ENCODE measurements at regions not wholly inside any gene's neighbourhood (a gene's known extent, or its start where the extent isn't known, plus 50 kb on each side); places are given as distances from the start of the nearest gene placed in this dataset.

DNA sequence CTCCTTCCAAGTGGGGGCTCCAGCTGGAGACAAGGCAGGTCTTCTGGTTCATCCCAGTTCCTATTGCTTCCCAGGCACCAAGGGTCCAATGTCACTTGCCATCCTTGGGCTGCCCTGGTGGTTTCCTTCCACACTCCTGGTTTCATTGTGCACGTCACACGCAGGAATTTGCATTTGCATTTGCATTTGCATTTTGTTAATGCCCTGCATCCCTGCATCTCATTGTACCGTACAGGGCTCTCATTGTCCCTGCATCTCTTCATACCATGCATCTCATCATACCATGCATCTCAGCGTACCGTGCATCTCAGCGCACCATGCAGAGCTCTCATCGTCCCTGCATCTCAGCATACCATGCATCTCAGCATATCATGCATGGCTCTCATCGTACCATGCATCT is 112.2 kb upstream of the SYT13 start:
- no peak for DNase-seq (ENCODE audit: low read depth)
- TF ChIP-seq, protein P1, sequence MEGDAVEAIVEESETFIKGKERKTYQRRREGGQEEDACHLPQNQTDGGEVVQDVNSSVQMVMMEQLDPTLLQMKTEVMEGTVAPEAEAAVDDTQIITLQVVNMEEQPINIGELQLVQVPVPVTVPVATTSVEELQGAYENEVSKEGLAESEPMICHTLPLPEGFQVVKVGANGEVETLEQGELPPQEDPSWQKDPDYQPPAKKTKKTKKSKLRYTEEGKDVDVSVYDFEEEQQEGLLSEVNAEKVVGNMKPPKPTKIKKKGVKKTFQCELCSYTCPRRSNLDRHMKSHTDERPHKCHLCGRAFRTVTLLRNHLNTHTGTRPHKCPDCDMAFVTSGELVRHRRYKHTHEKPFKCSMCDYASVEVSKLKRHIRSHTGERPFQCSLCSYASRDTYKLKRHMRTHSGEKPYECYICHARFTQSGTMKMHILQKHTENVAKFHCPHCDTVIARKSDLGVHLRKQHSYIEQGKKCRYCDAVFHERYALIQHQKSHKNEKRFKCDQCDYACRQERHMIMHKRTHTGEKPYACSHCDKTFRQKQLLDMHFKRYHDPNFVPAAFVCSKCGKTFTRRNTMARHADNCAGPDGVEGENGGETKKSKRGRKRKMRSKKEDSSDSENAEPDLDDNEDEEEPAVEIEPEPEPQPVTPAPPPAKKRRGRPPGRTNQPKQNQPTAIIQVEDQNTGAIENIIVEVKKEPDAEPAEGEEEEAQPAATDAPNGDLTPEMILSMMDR (IDR thresholded peaks at IDR 0.05; ENCODE audit: insufficient read depth, low read length, poor library complexity, severe bottlenecking) = no peak
- Histone ChIP-seq H3K36me3 (ENCODE audit: control insufficient read depth, insufficient read depth, low read length) (no peaks in the 10 kb centered on the region), H3K27me3 (ENCODE audit: control insufficient read depth, insufficient read depth, low read length) (no peaks in the 10 kb centered on the region), H3K4me3 (ENCODE audit: low read depth, low read length) (no peak overlapping the region)

DNA sequence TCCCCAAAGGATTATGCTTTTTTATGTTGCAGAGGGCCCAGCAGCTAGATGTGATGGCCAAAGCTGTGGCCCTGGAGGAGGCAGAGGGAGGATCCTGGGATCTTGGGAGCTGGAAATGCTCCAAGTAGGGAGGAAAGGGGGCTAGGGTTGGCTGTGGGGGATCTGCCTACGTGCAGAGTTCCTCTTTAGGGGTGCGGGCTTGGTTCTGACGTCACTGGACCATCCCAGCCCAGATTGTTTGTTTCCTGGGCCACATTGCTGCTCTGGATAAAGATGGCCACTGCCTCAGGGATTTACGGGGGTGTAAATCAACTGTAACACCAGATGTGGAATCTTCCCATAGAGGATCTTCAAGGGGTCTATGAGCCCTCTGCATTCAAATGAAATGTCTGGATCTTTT is 110.3 kb upstream of the SYT13 start:
- Histone ChIP-seq H3K27me3 (ENCODE audit: control insufficient read depth, insufficient read depth, low read length) (no peaks in the 10 kb centered on the region), H3K4me3 (ENCODE audit: low read depth, low read length) (no peak overlapping the region), H3K36me3 (ENCODE audit: control insufficient read depth, insufficient read depth, low read length) (no peaks in the 10 kb centered on the region)
- TF ChIP-seq, protein P1 (IDR thresholded peaks at IDR 0.05; ENCODE audit: insufficient read depth, low read length, poor library complexity, severe bottlenecking) = no peak
- DNase-seq (ENCODE audit: low read depth) = no peak

GRCh38 chr11:45395947-45396346 is 109.8 kb upstream of the SYT13 start:
- no peaks in the 10 kb centered on the region for H3K27me3 ChIP-seq (ENCODE audit: control insufficient read depth, insufficient read depth, low read length)
- no peak overlapping the region for H3K4me3 ChIP-seq (ENCODE audit: low read depth, low read length)
- DNase-seq (ENCODE audit: low read depth) = no peak
- TF ChIP-seq, protein P1 (IDR thresholded peaks at IDR 0.05; ENCODE audit: insufficient read depth, low read length, poor library complexity, severe bottlenecking) = no peak
- no peaks in the 10 kb centered on the region for H3K36me3 ChIP-seq (ENCODE audit: control insufficient read depth, insufficient read depth, low read length)

DNA sequence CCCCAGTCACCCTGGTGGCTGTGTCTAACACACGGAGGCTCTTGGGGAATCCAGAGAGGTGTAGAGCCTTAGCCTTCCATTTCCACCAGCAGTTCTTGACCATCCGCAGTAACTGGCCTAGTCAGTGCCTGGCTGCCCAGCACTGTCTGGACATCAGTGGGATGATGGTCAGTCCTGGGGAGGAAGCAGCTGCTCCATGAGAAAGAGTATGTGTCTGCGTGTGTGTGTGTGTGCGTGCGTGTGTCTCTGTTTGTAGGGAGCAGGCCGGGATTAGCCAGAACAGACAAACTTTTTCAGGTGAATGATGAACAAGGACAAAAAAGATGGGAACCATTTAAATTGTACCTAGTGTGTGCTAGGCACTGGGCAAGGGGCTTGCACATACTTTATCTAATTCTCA is 109.3 kb upstream of the SYT13 start:
- Histone ChIP-seq H3K36me3 (ENCODE audit: control insufficient read depth, insufficient read depth, low read length) (no peaks in the 10 kb centered on the region), H3K27me3 (ENCODE audit: control insufficient read depth, insufficient read depth, low read length) (no peaks in the 10 kb centered on the region)
- TF ChIP-seq, protein P1 (IDR thresholded peaks at IDR 0.05; ENCODE audit: insufficient read depth, low read length, poor library complexity, severe bottlenecking) = no peak

GRCh38 chr11:45394294-45395085 is 108.3 kb upstream of the SYT13 start:
- TF ChIP-seq, protein P1 (IDR thresholded peaks at IDR 0.05; ENCODE audit: insufficient read depth, low read length, poor library complexity, severe bottlenecking) = no peak
- no peak overlapping the region for H3K4me3 ChIP-seq (ENCODE audit: low read depth, low read length)
- no peaks in the 10 kb centered on the region for H3K36me3 ChIP-seq (ENCODE audit: control insufficient read depth, insufficient read depth, low read length)
- DNase-seq (ENCODE audit: low read depth) = no peak
- H3K27me3 ChIP-seq (ENCODE audit: control insufficient read depth, insufficient read depth, low read length) = no peaks in the 10 kb centered on the region

More for the DNA sequence above, 109.3 kb upstream of the SYT13 start:
- no peak for DNase-seq (ENCODE audit: low read depth)
- no peak overlapping the region for H3K4me3 ChIP-seq (ENCODE audit: low read depth, low read length)

GRCh38 chr11:45393826-45394225 is 107.7 kb upstream of the SYT13 start:
- no peak overlapping the region for H3K4me3 ChIP-seq (ENCODE audit: low read depth, low read length)
- no peaks in the 10 kb centered on the region for H3K36me3 ChIP-seq (ENCODE audit: control insufficient read depth, insufficient read depth, low read length)
- DNase-seq (ENCODE audit: low read depth) = no peak
- TF ChIP-seq, protein P1 (IDR thresholded peaks at IDR 0.05; ENCODE audit: insufficient read depth, low read length, poor library complexity, severe bottlenecking) = no peak
- H3K27me3 ChIP-seq (ENCODE audit: control insufficient read depth, insufficient read depth, low read length) = no peaks in the 10 kb centered on the region
